Urinary bladder (tissue), 3 donors: ENCODE measurements at regions not wholly inside any gene's neighbourhood (a gene's known extent, or its start where the extent isn't known, plus 50 kb on each side); places are given as distances from the start of the nearest gene placed in this dataset.
"Not testable (repeated sequence)": the region's sequence is repeated elsewhere in the genome, so short reads cannot be mapped to it uniquely, and the experiment has no call there.

Source experiments
- DNase-seq: peaks from one replicate; pipeline ENCODE4 v3.0.0-alpha.2; 2015; ENCODE audit errors: extremely low spot score
- H3K27ac ChIP-seq: one replicate; pipeline ENCODE4 v1.5.1; 2013; ENCODE audit warnings: low read depth, mild to moderate bottlenecking, moderate library complexity
- H3K36me3 ChIP-seq: one replicate; pipeline ENCODE4 v1.6.1; 2013; ENCODE audit warnings: mild to moderate bottlenecking, moderate library complexity; ENCODE audit not compliant: insufficient read depth
- H3K4me1 ChIP-seq: one replicate; pipeline ENCODE4 v1.6.1; 2013; ENCODE audit warnings: mild to moderate bottlenecking, moderate library complexity; ENCODE audit not compliant: insufficient read depth
- H3K4me3 ChIP-seq: one replicate; pipeline ENCODE4 v1.5.1; 2013; ENCODE audit warnings: low read depth, low read length
- WGBS: extraction: QIAGEN DNeasy Blood & Tissue Kit; methylation state at CpG from one replicate; pipeline ENCODE4 v1.1.7; 2013; 5-methylcytosine and 5-hydroxymethylcytosine counted together
- donor health status: healthy with polysubstance abuse.
- donor health status: healthy.

DNA sequence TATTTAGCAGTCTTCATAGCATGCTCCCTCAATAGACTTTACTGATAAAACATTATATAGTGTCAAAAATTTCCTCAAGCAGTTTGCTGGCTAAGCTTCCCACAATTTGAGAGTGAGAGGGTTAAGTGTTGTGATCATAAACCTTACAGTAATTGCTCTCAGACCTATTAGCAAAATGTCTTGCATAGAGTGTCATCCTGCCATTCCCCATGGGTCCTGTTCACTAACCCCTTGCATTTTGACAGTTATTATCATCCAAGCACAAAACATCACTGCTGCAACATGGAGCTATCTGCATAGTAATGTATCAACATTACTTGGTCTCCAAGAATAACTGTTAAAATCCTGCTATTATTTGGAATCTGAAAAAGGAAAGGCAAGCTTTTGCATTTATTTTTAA, 196.1 kb upstream of the GK2 start:
- H3K4me3 ChIP-seq, result no peak overlapping the region
- DNase-seq, result no peak
- no peaks in the 10 kb centered on the region for H3K36me3 ChIP-seq
- H3K4me1 ChIP-seq, result no peaks in the 10 kb centered on the region
- no peak overlapping the region for H3K27ac ChIP-seq

DNA sequence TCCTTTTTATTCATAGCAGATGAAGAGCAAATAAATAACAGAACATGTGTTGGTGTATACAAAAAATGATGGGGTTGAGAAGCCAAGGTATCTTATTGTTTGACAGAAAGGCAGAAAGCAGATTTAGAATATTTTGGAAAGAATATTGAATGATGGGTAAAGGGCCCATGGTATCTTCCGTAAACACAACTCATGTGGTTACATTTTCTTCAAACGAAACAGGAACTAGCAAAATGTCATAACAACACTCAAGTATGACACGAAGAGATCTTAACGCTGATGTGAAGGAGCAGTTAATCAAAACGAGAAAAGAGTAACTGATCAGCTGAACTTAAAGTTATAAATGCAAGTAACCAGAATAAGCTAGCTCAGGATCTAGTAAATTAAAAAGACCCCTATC, 195.7 kb upstream of the GK2 start:
- Histone ChIP-seq H3K36me3 (no peaks in the 10 kb centered on the region), H3K4me3 (no peak overlapping the region), H3K27ac (no peak overlapping the region), H3K4me1 (no peaks in the 10 kb centered on the region)
- DNase-seq, result no peak
- WGBS, result 60% methylated on average over 5 of the region's 5 CpGs

DNA sequence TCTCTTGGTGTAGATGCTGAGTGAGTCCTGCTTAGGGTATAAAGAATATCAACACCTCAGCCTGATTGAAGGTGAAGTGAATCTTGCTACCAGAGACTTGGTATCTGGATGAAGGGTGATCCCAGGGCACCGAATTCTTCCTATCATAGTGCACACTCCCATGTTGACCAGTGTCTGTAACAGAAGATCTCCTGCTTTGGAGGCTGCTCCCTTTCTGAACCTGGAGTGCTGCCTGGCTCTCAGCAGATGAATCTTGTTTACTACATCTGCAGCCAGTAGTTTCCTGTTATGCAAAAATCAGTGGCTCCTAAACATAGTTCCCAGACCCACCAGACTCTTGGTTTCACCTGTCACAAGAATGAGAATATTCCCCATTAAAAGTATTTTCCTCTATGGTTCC, 191.7 kb upstream of the GK2 start:
- no peak for DNase-seq
- Histone ChIP-seq H3K36me3 (no peaks in the 10 kb centered on the region), H3K27ac (no peak overlapping the region), H3K4me3 (no peak overlapping the region), H3K4me1 (no peaks in the 10 kb centered on the region)
- 89% methylated on average over 1 of the region's 1 CpG for WGBS

DNA sequence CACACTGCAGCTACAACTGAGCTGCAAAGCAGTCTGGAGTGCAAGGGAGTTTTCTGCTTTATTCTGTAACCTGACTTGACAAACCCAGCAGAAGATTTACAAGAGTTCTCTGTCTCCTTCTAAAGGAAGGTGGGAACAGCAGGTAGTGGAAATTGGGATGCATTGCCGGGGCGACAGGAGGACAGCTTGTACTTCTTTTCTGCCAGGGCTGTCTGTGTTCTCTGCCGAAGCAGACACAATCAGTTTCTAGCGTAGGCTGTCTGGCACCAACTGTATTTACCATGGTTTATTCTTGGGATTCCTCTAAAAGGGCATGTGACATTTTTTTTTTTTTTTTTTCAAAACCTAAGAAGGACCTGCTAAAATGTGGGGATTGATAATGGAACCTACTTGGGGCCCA, 190.8 kb upstream of the GK2 start:
- H3K36me3 ChIP-seq, result no peaks in the 10 kb centered on the region
- 51% methylated on average over 4 of the region's 4 CpGs for WGBS
- no peaks in the 10 kb centered on the region for H3K4me1 ChIP-seq
- no peak for DNase-seq
- no peak overlapping the region for H3K4me3 ChIP-seq
- H3K27ac ChIP-seq, result no peak overlapping the region

DNA sequence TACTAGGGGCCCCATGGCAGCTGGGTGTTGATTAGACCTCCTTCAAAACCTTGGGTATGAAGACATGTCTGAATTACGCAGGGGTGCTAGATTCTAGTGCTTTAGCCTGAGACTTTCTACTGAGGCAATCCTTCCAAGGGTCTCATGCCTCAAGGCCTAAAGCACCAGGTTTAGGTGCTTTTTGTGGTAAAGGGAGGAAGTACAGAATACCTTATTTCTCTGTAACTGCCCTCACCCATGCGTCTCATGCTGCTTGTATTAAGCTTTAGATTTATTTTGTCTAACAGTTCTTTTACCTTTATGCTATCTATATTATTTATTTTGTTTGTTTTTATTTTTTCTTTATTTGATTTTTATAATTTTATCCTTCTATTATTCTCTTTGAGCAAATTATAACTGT, 190.2 kb upstream of the GK2 start:
- no peak overlapping the region for H3K4me3 ChIP-seq
- no peak overlapping the region for H3K27ac ChIP-seq
- H3K36me3 ChIP-seq, result no peaks in the 10 kb centered on the region
- WGBS, result 96% methylated on average over 2 of the region's 2 CpGs
- DNase-seq, result no peak
- no peaks in the 10 kb centered on the region for H3K4me1 ChIP-seq

DNA sequence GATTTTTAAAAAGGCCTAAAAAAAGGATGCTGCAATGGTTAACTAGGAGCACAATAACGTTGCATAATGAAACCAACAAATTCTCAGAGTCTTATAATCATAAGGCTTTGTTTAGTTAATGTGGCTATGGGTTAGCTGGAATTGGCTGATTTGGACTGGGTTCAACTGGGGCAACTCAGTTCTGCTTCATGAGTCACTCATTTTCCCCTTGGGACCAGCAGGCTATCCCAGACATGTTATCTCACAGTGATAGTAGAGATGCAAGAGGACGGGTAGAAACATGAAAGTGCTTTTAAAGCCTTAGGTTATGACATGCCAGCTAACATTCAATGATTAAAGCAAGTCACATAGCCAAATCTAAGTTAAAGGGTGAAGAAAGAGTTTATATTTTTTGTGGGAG, 189.2 kb upstream of the GK2 start:
- H3K27ac ChIP-seq, result no peak overlapping the region
- H3K4me3 ChIP-seq, result no peak overlapping the region
- no peak for DNase-seq
- WGBS, result 33% methylated on average over 2 of the region's 2 CpGs
- H3K36me3 ChIP-seq, result no peaks in the 10 kb centered on the region
- H3K4me1 ChIP-seq, result no peaks in the 10 kb centered on the region

- DNase-seq, H3K4me3 ChIP-seq, H3K36me3 ChIP-seq, H3K4me1 ChIP-seq, H3K27ac ChIP-seq: not testable (repeated sequence)
- WGBS, result 83% methylated on average over 5 of the region's 6 CpGs
These were observed 184.2 kb upstream of the GK2 start for GRCh38 chr4:79592218-79592617.

GRCh38 chr4:79588679-79589078, 180.7 kb upstream of the GK2 start:
- Histone ChIP-seq H3K4me3 (no peak overlapping the region), H3K27ac (no peak overlapping the region), H3K4me1 (peaks cover 1% of the 10 kb centered on the region), H3K36me3 (no peaks in the 10 kb centered on the region)
- no peak for DNase-seq
- 86% methylated on average over 1 of the region's 1 CpG for WGBS

- not testable (repeated sequence) for H3K4me1 ChIP-seq, H3K4me3 ChIP-seq, DNase-seq, H3K36me3 ChIP-seq, H3K27ac ChIP-seq
- WGBS, result 95% methylated on average over 2 of the region's 2 CpGs
These were observed 179.2 kb upstream of the GK2 start for GRCh38 chr4:79587207-79587606.

DNA sequence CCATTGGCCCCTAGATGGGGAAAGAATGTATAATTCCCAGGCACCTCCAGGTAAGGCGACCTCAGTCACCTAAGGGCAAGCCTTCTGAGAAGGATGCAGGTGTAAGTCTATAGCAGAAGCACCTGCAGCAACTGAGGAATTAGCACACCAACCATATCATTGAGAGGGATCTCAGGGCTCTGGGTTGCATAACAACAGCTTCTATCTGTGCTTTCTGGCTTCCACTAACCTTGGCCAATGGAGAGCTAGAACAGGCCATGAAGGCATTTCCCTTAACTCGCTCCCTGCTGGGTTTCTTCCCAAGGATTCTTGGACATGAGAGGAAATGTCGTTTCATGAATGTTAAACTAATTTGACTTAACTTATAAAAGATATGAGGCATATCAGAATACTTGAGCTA, 177.8 kb upstream of the GK2 start:
- no peak overlapping the region for H3K4me3 ChIP-seq
- no peak overlapping the region for H3K27ac ChIP-seq
- no peaks in the 10 kb centered on the region for H3K36me3 ChIP-seq
- H3K4me1 ChIP-seq, result peaks cover 1% of the 10 kb centered on the region
- DNase-seq, result no peak
- WGBS, result 89% methylated on average over 3 of the region's 3 CpGs

DNA sequence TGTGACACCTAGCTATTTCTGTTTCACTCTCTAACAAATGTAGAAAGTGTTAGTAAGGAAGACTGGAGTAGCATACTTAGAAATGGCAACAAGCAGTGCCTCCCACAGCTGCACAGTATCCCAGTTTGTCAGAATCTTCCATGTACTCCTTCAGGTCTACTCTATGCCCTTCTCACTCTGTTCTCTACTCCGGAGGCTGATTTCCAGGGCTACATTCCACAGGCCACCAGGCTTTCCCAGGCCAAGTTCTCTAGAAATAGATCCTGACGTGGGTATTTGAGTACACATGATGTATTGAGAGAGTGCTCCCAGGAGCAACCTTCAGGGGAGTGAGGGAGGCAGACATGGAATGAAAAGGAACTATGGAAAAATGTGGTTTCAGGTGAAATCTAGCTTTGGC, 177.3 kb upstream of the GK2 start:
- Histone ChIP-seq H3K4me1 (peaks cover 1% of the 10 kb centered on the region), H3K4me3 (no peak overlapping the region), H3K27ac (no peak overlapping the region), H3K36me3 (no peaks in the 10 kb centered on the region)
- no peak for DNase-seq
- 86% methylated on average over 2 of the region's 2 CpGs for WGBS

DNA sequence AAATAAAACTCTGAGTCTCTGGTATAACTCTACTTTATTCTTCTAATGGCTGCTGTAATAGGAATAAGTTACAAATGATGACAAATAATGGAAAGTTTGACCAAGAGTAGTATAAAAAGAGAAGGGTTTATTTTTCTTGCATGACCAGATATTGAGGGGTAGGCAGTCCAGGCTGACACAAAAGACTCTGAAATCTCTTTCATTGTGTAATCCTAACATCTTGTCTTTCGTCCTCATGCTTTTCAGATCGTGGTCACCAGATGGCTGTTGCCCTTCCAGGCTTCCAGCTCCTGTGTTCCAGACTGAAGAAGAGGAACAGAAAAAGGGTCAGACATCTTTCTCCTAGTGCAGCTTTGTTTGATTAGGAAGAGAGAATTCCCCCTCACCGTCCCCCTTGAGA, 176.9 kb upstream of the GK2 start:
- no peak overlapping the region for H3K27ac ChIP-seq
- H3K36me3 ChIP-seq, result no peaks in the 10 kb centered on the region
- DNase-seq, result no peak
- peaks cover 1% of the 10 kb centered on the region for H3K4me1 ChIP-seq
- no peak overlapping the region for H3K4me3 ChIP-seq
- WGBS, result 79% methylated on average over 3 of the region's 3 CpGs

DNA sequence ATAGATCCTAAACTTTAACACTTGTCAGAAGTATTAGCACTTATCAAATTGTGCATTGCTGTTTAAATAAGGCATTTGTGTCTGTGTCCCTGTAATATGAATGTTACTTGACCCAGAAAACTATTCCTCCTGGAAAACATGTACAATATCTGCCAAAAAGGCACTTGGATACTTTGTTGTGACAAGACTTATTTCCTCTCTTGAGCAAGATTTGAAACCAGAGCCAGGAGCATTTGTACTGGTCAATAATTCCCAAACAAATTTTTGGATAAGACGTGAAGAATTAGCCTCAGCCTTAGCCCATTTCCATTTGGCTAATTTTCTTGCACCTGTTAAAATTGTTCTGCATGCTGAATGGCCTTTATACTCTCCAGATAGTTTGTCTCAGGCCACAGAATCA, 176.3 kb upstream of the GK2 start:
- no peaks in the 10 kb centered on the region for H3K36me3 ChIP-seq
- no peak for DNase-seq
- no peak overlapping the region for H3K27ac ChIP-seq
- H3K4me1 ChIP-seq, result no peaks in the 10 kb centered on the region
- whole genome bisulfite sequencing, result 59% methylated on average over 1 of the region's 1 CpG
- no peak overlapping the region for H3K4me3 ChIP-seq

DNA sequence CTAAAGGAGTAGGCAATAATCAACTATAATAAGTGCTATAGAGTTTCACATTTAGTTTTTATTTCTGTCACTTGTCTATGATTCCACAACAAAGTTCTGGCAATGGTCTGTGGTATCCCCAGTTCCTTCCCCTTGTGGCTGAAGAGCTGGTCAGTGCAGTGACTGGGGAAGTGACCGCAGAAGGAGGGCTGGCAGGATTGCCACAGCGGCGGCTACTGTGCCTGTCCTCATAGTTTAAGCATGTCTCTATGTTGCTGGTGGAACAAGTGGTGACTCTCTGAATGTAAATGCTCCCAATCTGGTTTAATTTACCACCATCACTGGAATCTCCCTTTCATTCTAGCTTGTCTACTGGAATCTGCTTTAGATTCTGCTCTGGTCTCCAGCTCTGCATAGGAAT, 170.6 kb upstream of the GK2 start:
- WGBS, result 90% methylated on average over 3 of the region's 3 CpGs
- Histone ChIP-seq H3K4me3 (no peak overlapping the region), H3K4me1 (no peaks in the 10 kb centered on the region), H3K27ac (no peak overlapping the region), H3K36me3 (no peaks in the 10 kb centered on the region)
- no peak for DNase-seq

DNA sequence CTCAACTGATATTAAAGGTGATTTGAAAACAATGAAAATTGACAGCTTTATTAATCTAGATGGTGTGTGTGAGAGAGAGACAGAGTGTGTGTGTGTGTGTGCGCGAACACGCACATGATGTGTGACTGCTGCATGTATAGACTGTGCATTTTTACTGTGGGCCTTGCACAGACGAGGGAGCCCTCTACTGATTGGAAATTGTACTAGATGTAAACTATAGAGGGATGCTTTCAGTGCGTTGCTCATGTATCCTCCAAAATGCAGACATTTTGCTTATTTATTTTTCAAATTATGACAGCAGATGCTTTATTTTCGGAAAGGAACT, 168.4 kb upstream of the GK2 start:
- H3K27ac ChIP-seq, result no peak overlapping the region
- no peaks in the 10 kb centered on the region for H3K36me3 ChIP-seq
- 45% methylated on average over 6 of the region's 6 CpGs for WGBS
- H3K4me3 ChIP-seq, result no peak overlapping the region
- DNase-seq, result no peak
- no peaks in the 10 kb centered on the region for H3K4me1 ChIP-seq
